GM21528 (cell line): ENCODE measurements at regions not wholly inside any gene's neighbourhood (a gene's known extent, or its start where the extent isn't known, plus 50 kb on each side); places are given as distances from the start of the nearest gene placed in this dataset.
"Not testable (repeated sequence)": the region's sequence is repeated elsewhere in the genome, so short reads cannot be mapped to it uniquely, and the experiment has no call there.

Experiments used
- ATAC-seq: cut with Tn5 transposase; IDR thresholded peaks from one replicate; pipeline ENCODE4 v1.9.1; 2021; ENCODE audit warnings: mild to moderate bottlenecking, moderate library complexity; ENCODE audit not compliant: unreplicated experiment, low FRiP score

GRCh38 chrX:20720954-20721626, 454.4 kb upstream of the RPS6KA3 start:
- no peak for ATAC-seq

- ATAC-seq, result no peak
Observed at GRCh38 chrX:20718592-20719380, 452.1 kb upstream of the RPS6KA3 start.

GRCh38 chrX:20715176-20715575, 448.5 kb upstream of the RPS6KA3 start:
- ATAC-seq, result no peak

GRCh38 chrX:20712811-20713210, 446.1 kb upstream of the RPS6KA3 start:
- ATAC-seq, result no peak

GRCh38 chrX:20711366-20711765, 444.7 kb upstream of the RPS6KA3 start:
- no peak for ATAC-seq

- ATAC-seq, result no peak
Observed at GRCh38 chrX:20693078-20693477, 426.4 kb upstream of the RPS6KA3 start.

GRCh38 chrX:20686256-20686655, 419.5 kb upstream of the RPS6KA3 start:
- ATAC-seq, result no peak

GRCh38 chrX:20685652-20686051, 418.9 kb upstream of the RPS6KA3 start:
- ATAC-seq, result no peak

GRCh38 chrX:20681683-20682082, 415.0 kb upstream of the RPS6KA3 start:
- no peak for ATAC-seq

GRCh38 chrX:20680998-20681397, 414.3 kb upstream of the RPS6KA3 start:
- ATAC-seq, result no peak

GRCh38 chrX:20672476-20672875, 405.8 kb upstream of the RPS6KA3 start:
- no peak for ATAC-seq

- ATAC-seq, result not testable (repeated sequence)
Observed at GRCh38 chrX:20671746-20672145, 405.0 kb upstream of the RPS6KA3 start.

- ATAC-seq, result no peak
Observed at GRCh38 chrX:20670611-20671010, 403.9 kb upstream of the RPS6KA3 start.

GRCh38 chrX:20668550-20668949, 401.8 kb upstream of the RPS6KA3 start:
- no peak for ATAC-seq

- ATAC-seq, result no peak
Observed at GRCh38 chrX:20666331-20666730, 399.6 kb upstream of the RPS6KA3 start.

GRCh38 chrX:20665481-20665880, 398.8 kb upstream of the RPS6KA3 start:
- ATAC-seq, result no peak

- no peak for ATAC-seq
Observed at GRCh38 chrX:20664774-20665173, 398.1 kb upstream of the RPS6KA3 start.

- ATAC-seq, result no peak
Observed at GRCh38 chrX:20664131-20664530, 397.4 kb upstream of the RPS6KA3 start.

- no peak for ATAC-seq
Observed at GRCh38 chrX:20663336-20663735, 396.6 kb upstream of the RPS6KA3 start.

GRCh38 chrX:20656721-20657120, 390.0 kb upstream of the RPS6KA3 start:
- no peak for ATAC-seq

GRCh38 chrX:20654596-20655106, 387.9 kb upstream of the RPS6KA3 start:
- ATAC-seq, result no peak

GRCh38 chrX:20653070-20653469, 386.4 kb upstream of the RPS6KA3 start:
- no peak for ATAC-seq
